GM18867 (cell line): ENCODE measurements at regions not wholly inside any gene's neighbourhood (a gene's known extent, or its start where the extent isn't known, plus 50 kb on each side); places are given as distances from the start of the nearest gene placed in this dataset.

Source experiments
- ATAC-seq: cut with Tn5 transposase; IDR thresholded peaks from one replicate; pipeline ENCODE4 v1.9.1; 2021; ENCODE audit warnings: mild to moderate bottlenecking, moderate library complexity; ENCODE audit not compliant: unreplicated experiment

DNA sequence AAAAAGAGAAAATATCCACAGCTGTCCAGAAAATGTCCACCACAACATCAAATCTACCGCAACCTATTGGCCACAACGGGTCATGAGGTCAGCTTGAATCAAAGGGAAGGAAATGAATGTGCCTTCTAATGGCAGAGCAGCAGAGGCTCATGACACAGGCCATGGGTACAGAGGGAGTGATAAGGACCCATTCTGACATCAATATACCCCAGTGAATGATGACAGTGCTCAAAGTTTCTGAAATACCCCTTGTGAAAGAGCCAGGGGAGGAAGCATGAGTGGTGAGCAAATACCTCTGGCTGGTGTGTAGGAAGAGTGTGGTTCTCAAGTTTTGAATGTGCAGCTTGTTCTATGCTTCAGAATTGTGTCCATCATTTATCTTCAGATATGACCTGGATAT lies 348.2 kb downstream of the IRX1 start:
- ATAC-seq: no peak

DNA sequence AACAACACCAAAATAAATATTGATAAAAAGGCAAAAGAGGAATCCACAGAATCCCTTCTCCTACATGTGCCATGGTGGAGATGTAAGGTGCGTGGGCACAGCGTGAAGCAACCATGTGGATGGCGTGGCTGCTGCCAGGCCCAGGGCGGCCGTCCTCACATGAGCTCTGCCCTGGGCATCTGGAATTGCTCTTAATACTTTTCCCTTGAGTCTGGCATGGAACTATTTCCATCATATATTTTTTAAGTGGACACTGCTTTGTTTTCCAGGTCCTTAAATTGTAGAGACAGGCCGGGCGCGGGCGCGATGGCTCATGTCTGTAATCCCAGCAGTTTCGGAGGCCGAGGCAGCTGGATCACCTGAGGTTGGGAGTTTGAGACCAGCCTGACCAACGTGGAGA lies 349.3 kb downstream of the IRX1 start:
- no peak for ATAC-seq

- no peak for ATAC-seq
Observed at GRCh38 chr5:3948838-3949237, 353.2 kb downstream of the IRX1 start.

DNA sequence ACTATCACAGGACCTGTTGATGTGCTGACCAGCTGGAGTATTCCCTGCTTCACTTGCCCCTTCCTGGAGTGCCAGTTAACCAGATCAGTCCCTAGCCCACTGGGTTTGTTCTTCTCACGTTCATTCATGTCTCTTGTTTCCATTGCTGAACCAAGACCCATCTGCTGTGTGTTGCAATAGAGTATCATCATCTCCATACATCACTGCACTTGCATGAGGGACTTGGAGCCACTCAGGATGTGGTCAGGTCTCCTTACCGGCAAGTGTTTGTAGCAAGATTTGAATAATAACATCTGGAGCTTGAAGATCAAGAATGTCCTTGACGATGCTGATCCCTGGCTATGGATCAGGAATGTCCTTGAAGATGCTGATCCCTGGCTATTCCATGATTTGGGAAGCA lies 358.6 kb downstream of the IRX1 start:
- ATAC-seq: no peak

- no peak for ATAC-seq
Observed at GRCh38 chr5:3954633-3955032, 359.0 kb downstream of the IRX1 start.

DNA sequence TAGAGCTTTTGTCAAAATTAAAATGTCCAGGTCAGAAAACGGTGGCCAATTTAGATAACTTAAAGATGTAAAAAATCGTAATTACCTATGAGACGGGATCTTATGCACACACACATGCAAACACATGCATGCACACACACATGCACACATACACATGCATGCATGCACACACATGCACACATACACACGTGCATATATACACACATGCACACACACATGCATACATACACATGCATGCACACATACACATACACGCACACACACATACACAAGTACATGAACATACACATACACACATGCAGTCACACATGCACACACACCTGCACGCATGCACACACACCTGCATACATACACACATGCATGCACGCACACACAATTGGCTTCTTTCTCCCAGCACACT lies 362.0 kb downstream of the IRX1 start:
- no peak for ATAC-seq

DNA sequence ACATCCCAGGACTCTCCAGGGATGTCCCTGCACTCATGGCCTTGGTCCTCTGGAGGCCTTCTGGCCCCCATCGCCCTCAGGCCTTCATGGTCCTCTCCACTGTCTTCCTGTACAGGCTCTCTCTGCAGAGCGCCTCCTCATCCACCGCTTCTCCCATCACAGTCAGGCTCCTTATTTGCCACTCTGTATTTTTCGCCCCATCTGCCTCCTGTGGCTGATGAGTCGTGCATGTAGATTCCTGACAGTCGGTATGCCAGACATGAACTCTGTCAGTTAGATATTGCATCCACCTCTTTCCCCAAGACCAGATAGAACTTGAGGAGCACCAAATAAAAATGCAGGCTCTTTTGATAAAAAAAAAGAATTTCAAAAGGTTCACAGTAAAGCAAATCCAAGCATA lies 362.8 kb downstream of the IRX1 start:
- ATAC-seq: no peak

- ATAC-seq: no peak
Observed at GRCh38 chr5:3962113-3962512, 366.5 kb downstream of the IRX1 start.

GRCh38 chr5:3963652-3964051 lies 368.0 kb downstream of the IRX1 start:
- ATAC-seq: no peak

- no peak for ATAC-seq
Observed at GRCh38 chr5:3980156-3980555, 384.5 kb downstream of the IRX1 start.

DNA sequence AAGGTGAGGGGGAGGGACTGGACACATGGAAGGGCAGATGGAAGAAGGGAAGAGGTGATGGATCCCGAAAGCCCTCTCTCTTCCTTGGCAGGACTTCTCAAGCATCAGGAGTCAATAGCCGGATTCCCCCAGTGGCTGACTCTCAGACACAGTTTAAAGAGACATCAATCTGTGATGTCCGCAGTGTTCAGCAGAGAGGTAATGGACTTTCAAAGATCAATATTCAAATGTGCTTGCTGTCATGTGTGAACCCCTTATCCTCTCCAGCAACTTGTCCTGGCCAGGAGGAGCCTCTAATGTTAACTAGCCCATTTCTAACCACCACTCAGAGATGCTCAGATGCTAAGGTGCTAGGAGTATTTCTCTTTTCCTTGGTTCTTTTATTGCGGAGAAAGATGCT lies 392.2 kb downstream of the IRX1 start:
- ATAC-seq: no peak

- ATAC-seq: no peak
Observed at GRCh38 chr5:3993856-3994473, 398.3 kb downstream of the IRX1 start.

- no peak for ATAC-seq
Observed at GRCh38 chr5:3994628-3995027, 399.0 kb downstream of the IRX1 start.

DNA sequence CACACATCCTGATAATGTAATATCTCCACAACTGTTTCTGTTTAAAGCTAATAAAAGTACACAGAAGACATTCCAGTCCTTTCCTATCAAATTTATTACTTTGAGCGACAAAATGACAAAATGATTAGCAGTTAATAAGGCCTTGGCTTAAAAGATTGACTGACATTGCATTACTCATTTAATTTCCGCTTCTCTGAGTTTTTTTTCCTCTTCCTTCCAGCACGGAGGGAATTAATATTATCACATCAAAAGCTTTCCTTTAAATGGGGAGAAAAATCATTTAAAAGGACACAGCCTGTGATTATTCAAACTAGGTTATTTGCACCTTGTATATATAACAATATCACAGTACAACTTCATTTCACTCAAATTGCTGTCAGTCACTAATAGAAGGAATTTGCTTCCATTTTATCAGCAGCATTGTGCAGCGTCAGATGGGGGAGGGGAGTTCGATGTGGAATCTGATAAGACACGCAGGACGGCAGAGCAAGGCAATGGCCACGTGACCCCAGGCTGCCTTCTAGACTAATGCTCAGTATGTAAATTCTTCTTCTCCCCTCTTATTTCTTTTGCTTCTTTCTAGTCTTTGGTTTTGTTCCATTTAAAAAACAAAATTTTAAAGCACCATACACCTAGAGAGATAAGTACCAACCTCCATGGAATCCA lies 400.5 kb downstream of the IRX1 start:
- no peak for ATAC-seq

- ATAC-seq: no peak
Observed at GRCh38 chr5:3996707-3997336, 401.2 kb downstream of the IRX1 start.

- no peak for ATAC-seq
Observed at GRCh38 chr5:3997670-3998069, 402.0 kb downstream of the IRX1 start.

- ATAC-seq: no peak
Observed at GRCh38 chr5:3999929-4000328, 404.3 kb downstream of the IRX1 start.

DNA sequence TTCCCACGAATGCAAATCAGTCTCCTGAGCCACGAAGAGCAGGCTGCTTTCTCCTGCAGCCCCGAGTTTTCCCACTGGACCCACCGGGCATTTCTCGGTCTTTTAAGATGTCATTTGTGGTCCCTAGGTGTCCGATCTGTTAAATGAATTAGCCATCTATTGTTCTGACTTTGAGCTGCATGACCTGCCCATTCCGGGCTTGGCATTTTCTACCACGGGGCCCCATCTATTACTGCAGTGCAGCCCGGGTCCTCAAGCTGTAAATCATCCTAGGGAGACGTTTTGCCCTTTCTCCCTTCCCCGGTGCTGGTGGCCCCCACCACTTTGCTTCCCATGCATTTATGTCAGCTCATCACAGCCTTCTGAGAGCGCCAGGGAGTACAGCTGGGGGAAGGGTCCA lies 405.4 kb downstream of the IRX1 start:
- ATAC-seq: no peak

DNA sequence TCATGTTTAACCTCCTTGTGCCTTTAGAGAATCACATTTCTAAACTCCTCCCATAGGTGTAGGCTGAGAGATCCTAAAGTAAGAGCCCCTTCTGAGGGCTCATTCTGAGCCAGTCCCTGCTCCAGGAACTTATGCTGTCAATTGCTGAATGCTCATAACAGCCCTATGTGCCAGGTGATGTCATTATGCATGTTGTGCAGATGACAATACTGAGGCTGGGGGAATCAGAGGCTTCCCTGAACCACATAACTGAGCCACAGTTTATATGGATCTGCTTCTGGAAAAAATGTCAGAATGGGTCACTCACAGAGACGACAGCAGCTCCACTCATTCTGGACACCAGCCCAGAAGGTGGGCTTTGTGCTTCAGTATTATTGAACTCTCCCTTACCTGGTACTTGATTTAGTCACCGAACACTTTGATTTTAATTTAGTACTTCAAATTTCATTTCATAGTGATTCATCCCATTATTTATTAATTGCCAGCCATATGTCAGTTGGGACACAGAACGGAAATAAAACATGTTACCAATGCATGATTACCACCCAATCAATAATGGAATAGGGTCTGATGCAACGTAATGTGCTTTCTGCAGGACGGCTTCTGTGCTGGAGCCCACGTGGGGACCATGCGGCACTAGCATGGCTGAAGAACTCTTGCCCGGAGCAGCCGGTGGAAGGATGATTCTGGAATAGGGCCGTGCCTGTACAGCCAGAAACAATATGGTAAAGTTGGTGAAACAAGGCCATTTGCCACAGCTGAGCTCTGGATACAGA lies 406.3 kb downstream of the IRX1 start:
- ATAC-seq: no peak

- no peak for ATAC-seq
Observed at GRCh38 chr5:4005335-4005734, 409.7 kb downstream of the IRX1 start.

DNA sequence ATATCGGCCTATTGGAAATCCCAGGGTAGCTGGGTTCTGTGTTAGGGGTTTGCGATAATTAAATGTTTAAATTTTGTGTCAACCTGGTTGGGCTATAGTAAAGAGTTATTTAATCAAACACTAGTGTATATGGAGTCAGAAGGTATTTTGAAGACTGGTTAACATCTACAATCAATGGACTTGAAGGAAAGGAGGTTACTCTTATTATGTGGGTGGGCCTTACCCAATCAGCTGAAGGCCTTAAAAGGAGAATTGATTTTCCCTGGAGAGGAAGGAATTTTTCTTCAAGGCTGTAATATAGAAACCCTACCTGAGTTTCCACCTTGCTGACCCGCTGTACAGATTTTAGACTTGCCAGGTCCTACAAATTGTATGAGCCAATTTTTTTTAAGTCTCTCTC lies 411.4 kb downstream of the IRX1 start:
- no peak for ATAC-seq

DNA sequence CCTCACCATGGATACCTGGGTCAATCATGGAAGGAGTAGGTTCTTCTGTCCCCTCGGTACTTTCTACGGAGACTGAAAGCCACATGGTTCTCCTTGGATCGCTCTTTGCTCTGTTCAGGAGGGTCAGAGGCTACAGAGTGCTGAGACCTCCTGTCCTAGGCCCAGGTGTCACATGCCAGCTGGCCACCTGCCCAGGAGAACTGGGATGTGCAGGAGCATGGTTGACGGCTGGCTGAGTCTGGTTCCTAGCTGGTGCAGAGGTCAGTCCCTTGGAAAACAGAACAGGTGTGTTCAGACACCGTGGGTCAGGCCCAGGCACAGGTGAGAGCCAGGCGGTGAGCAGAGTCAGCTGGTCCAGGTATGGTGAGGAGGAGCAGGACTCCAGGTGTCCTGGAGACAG lies 416.3 kb downstream of the IRX1 start:
- no peak for ATAC-seq
